DOHH2 (cell line): ENCODE measurements at regions not wholly inside any gene's neighbourhood (a gene's known extent, or its start where the extent isn't known, plus 50 kb on each side); places are given as distances from the start of the nearest gene placed in this dataset.

Experiments
- CTCF ChIP-seq: fragments of 200-600 bp; sonication (generic); IDR thresholded peaks from one replicate; pipeline ENCODE4 v1.5.1; 2014; ENCODE audit warnings: antibody characterized with exemption, mild to moderate bottlenecking, low read depth, low read length; ENCODE audit not compliant: poor library complexity, severe bottlenecking
- EZH2phosphoT487 ChIP-seq: fragments of 200-600 bp; sonication (generic); IDR thresholded peaks from 2 replicates; pipeline ENCODE4 v1.6.1; 2017; ENCODE audit warnings: borderline replicate concordance, mild to moderate bottlenecking, antibody characterized with exemption, low read length, moderate library complexity, mixed read lengths

GRCh38 chr2:193253014-193253530, 1058.3 kb upstream of the TMEFF2 start:
- TF ChIP-seq CTCF (no peak), EZH2phosphoT487 (no peak)
